ENCODE measurements at regions not wholly inside any gene's neighbourhood (a gene's known extent, or its start where the extent isn't known, plus 50 kb on each side); places are given as distances from the start of the nearest gene placed in this dataset.
"Not testable (repeated sequence)": the region's sequence is repeated elsewhere in the genome, so short reads cannot be mapped to it uniquely, and the experiment has no call there.

DNA sequence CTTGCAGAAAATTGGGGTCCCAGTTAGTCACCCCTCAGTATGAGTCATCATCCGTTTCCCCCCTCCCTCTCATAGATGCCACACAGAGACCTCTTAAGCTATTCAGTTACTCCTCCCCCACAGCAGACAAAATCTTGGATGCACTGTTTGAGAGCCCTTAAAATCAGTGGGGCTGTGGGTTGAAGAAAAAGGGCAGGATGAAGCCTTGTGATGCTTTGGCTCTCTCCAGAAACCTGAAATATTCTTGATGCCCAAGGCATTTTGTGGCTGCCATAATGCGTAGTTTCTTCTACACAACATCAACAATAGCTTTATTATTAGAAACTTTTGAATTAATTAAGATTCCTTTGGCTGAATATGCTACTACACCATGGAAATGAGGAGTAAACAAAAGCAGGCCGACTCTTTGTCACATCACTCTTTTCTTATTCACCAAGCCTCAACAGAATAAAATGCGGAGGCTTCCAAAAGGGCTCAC lies 133.8 kb downstream of the MRPS30 start:
- no peak for DNase-seq (ENCODE audit: low read depth, low spot score)

DNA sequence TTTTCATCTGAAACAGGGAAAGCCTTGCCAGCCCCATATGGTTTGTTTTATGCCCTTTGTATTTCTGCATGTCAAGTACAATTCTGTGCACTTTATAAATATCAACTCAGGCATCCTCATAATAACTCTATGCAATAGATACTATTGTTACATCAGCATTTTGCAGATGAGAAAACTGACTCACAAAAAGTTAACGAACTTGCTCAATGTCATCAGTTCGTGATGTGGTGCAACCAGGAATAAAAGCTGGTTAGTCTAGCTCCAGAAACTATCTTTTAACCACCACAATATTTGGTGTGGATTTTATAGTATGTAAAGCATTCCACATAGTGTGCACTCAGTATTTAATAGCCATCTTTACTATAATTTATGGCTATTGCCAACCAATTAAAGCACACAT lies 134.9 kb downstream of the MRPS30 start:
- DNase-seq (ENCODE audit: low read depth, low spot score), result no peak

DNA sequence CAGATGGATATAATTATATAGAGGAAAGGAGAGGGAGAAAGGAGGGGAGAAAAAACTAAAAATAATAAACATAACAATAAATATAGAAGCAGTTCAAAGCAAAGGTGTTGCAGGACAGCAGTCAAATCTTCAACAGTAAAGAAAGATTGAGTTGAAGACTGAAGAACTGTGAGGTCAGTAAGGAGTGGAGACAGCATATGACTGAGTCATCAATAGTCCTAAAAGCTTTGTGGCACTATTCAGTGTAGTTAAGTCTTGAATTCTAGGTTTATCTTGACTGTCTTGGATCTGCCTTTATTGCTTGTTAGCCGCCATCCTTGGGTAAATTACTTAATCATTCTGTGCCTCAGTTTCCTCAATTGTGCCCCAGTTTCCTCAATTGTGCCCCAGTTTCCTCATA lies 137.0 kb downstream of the MRPS30 start:
- DNase-seq (ENCODE audit: low read depth, low spot score), result no peak

DNA sequence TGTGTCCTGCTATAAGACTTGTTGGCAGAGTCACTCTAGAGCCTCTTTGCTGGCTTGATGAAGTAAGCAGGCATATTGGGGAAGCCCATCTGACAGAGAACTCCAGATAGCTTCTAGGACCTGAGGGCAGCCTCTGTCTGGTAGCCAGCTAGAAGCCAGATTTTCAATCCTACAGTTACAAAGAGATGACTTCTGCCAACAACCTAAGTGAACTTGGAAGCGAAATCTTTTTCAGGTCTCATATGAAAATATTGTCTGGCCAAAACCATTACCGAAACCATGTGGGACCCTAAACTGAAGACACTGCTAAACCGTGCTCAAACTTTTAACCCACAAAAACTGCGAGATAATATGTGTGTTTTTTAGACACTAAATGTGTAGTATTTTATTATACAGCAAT lies 140.9 kb downstream of the MRPS30 start:
- no peak for DNase-seq (ENCODE audit: low read depth, low spot score)

- DNase-seq (ENCODE audit: low read depth, low spot score), result no peak
Measured at GRCh38 chr5:44951371-44951770, 142.6 kb downstream of the MRPS30 start.

DNA sequence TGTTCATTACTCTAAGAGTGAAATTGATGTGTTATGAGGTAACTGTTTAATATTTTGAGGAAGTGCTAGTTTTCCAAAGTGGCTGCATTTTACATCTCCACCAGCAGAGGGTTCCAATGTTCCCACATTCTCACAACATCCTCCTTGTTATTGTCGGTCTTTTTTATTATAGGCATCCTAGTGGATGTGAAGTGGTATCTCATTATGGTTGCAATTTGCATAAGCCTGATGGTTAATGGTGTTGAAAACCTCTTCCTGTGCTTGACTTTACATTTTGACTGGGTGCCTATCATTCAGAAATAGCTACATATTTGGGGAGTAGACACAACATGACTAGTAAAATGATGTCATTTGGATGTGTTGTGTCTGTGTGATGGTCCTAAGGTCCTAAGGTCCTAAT lies 143.6 kb downstream of the MRPS30 start:
- DNase-seq (ENCODE audit: low read depth, low spot score), result no peak

DNA sequence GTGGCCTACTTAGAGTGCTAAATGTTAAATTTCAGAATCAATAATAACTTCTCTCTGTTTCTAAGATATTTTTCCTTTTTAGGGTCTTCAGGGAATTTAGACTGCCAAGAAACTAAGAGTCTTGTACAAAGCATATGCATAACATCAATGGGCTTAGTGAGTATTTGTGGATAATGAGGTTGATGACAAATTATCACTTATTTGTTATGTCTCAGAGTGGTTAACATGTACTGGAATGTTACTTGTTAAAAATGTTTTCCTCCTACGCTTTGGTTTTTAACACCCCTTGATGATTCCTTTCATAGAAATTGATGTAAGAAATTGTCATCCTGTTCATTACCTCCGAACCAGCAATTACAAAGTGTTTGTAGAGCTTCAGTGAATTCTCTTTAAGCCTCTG lies 144.3 kb downstream of the MRPS30 start:
- DNase-seq (ENCODE audit: low read depth, low spot score), result no peak

DNA sequence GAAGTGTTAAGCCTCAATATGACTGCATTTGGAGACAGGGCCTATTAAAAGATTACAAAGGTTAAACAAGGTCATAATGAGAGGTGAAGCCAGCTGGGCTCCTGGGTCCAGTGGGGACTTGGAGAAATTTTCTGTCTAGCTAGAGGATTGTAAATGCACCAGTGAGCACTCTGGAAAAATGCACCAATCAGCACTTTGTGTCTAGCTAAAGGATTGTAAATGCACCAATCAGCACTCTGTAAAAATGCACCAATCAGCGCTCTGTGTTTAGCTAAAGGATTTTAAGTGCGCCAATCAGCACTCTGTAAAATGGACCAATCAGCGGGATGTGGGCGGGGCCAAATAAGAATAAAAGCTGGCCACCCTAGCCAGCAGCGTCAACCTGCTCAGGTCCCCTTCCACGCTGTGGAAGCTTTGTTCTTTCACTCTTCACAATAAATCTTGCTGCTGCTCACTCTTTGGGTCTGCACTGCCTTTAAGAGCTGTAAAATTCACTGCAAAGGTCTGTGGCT lies 150.3 kb downstream of the MRPS30 start:
- DNase-seq (ENCODE audit: low read depth, low spot score), result not testable (repeated sequence)

GRCh38 chr5:44969825-44970224 lies 161.1 kb downstream of the MRPS30 start:
- DNase-seq (ENCODE audit: low read depth, low spot score), result no peak

DNA sequence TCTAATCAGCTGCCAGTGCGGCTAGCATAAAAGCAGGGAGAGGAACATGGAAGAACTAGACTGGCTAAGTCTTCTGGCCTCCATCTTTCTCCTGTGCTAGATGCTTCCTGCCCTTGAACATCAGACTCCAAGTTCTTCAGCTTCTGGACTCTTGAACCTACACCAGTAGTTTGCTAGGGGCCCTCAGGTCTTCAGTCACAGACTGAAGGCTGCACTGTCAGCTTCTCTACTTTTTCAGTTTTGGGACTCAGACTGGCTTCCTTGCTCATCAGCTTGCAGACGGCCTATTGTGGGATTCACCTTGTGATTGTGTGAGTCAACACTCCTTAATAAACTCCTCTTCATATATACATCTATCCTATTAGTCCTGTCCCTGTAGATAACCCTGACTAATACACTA lies 162.2 kb downstream of the MRPS30 start:
- not testable (repeated sequence) for DNase-seq (ENCODE audit: low read depth, low spot score)

DNA sequence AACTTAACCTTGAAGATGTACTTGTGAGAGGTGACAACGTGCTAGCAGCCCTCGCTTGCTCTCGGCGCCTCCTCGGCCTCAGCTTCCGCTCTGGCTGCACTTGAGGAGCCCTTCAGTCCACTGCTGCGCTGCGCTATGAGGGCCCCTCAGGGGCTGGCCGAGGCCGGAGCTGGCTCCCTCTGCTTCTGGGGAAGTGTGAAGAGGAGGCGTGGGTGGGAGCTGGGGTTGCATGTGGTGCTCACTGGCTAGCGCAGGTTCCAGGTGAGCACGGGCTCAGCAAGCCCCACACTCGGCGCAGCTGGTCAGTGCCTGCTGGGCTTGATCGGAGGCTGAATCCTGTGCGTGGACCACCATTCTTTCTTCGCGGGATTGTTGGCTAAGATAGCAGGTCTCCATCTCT lies 166.1 kb downstream of the MRPS30 start:
- DNase-seq (ENCODE audit: low read depth, low spot score), result no peak

- no peak for DNase-seq (ENCODE audit: low read depth, low spot score)
Measured at GRCh38 chr5:44981708-44982107, 173.0 kb downstream of the MRPS30 start.

- no peak for DNase-seq (ENCODE audit: low read depth, low spot score)
Measured at GRCh38 chr5:44983006-44983405, 174.3 kb downstream of the MRPS30 start.

- DNase-seq (ENCODE audit: low read depth, low spot score), result no peak
Measured at GRCh38 chr5:44987026-44987425, 178.3 kb downstream of the MRPS30 start.

- DNase-seq (ENCODE audit: low read depth, low spot score), result no peak
Measured at GRCh38 chr5:44991693-44992092, 182.9 kb downstream of the MRPS30 start.

GRCh38 chr5:44993286-44993685 lies 184.5 kb downstream of the MRPS30 start:
- DNase-seq (ENCODE audit: low read depth, low spot score), result no peak

GRCh38 chr5:44997506-44997905 lies 188.8 kb downstream of the MRPS30 start:
- no peak for DNase-seq (ENCODE audit: low read depth, low spot score)

DNA sequence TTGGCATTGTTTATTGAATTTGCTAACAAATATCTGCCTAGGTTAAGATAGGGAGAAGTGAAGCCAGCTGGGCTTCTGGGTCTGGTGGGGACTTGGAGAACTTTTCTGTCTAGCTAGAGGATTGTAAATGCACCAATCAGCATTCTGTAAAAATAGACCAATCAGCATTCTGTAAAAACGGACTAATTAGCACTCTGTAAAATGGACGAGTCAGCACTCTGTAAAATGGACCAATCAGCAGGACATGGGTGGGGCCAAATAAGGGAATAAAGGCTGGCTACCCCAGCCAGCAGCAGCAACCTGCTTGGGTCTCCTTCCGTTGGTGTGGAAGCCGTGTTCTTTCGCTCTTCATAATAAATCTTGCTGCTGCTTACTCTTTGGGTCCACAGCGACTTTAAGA lies 198.4 kb downstream of the MRPS30 start:
- DNase-seq (ENCODE audit: low read depth, low spot score), result not testable (repeated sequence)

GRCh38 chr5:45017568-45017967 lies 208.8 kb downstream of the MRPS30 start:
- no peak for DNase-seq (ENCODE audit: low read depth, low spot score)

GRCh38 chr5:45029553-45029952 lies 220.8 kb downstream of the MRPS30 start:
- no peak for DNase-seq (ENCODE audit: low read depth, low spot score)

- no peak for DNase-seq (ENCODE audit: low read depth, low spot score)
Measured at GRCh38 chr5:45035991-45036390, 227.2 kb downstream of the MRPS30 start.

DNA sequence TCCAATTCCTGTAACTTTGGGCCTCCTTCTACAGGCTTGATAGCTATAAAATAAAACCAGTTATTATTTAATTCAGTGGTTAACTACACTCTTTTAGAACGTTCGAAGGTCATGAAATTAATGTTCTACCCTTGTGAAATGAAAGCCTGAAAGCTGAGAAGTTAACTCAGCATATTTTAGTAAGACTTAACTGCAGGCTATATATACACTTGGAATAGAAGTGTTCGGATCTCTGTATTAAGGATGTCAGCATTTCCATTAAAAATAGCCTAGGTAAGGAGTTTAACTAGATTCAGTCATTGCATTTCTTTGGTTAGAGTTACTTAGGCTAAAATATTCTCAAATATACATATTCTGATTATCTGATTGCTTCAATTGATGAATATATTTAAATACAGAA lies 229.2 kb downstream of the MRPS30 start:
- DNase-seq (ENCODE audit: low read depth, low spot score), result no peak

GRCh38 chr5:45038366-45038987 lies 229.7 kb downstream of the MRPS30 start:
- no peak for DNase-seq (ENCODE audit: low read depth, low spot score)

GRCh38 chr5:45042283-45042682 lies 233.5 kb downstream of the MRPS30 start:
- DNase-seq (ENCODE audit: low read depth, low spot score), result no peak
